H9 (cell line): ENCODE measurements at regions not wholly inside any gene's neighbourhood (a gene's known extent, or its start where the extent isn't known, plus 50 kb on each side); places are given as distances from the start of the nearest gene placed in this dataset.

ENCODE experiments used
- DNase-seq: peaks from one replicate; pipeline ENCODE4 v3.0.0-alpha.2; 2017
- H2AFZ ChIP-seq: one replicate; pipeline ENCODE4 v1.6.1; 2013; ENCODE audit warnings: mild to moderate bottlenecking, low read length, control low read depth, moderate library complexity
- H2AK5ac ChIP-seq: 2 replicates; pipeline ENCODE4 v1.6.1; 2013; ENCODE audit warnings: low read length, control low read depth, mixed read lengths; ENCODE audit not compliant: insufficient read length
- H2BK120ac ChIP-seq: one replicate; pipeline ENCODE4 v1.6.1; 2013; ENCODE audit warnings: low read depth, mild to moderate bottlenecking, low read length, control low read depth, inconsistent platforms; ENCODE audit not compliant: poor library complexity, severe bottlenecking
- H2BK12ac ChIP-seq: 2 replicates; pipeline ENCODE4 v1.6.1; 2013; ENCODE audit warnings: low read length, control low read depth, mixed read lengths, low read depth; ENCODE audit not compliant: insufficient read length
- H2BK15ac ChIP-seq: 2 replicates; pipeline ENCODE4 v1.6.1; 2013; ENCODE audit warnings: low read depth, low read length, control low read depth
- H2BK20ac ChIP-seq: one replicate; pipeline ENCODE4 v1.6.1; 2013; ENCODE audit warnings: low read depth, mild to moderate bottlenecking, low read length, control low read depth, inconsistent platforms; ENCODE audit not compliant: poor library complexity, severe bottlenecking
- H2BK5ac ChIP-seq: 2 replicates; pipeline ENCODE4 v1.6.1; 2013; ENCODE audit warnings: low read length, control low read depth, mixed read lengths; ENCODE audit not compliant: insufficient read length
- H3K14ac ChIP-seq: 2 replicates; pipeline ENCODE4 v1.6.1; 2013; ENCODE audit warnings: low read length, control low read depth; ENCODE audit not compliant: insufficient read depth
- H3K18ac ChIP-seq: 2 replicates; pipeline ENCODE4 v1.6.1; 2013; ENCODE audit warnings: low read depth, mild to moderate bottlenecking, mixed read lengths, low read length, control low read depth; ENCODE audit not compliant: insufficient read length
- H3K23ac ChIP-seq: 2 replicates; pipeline ENCODE4 v1.6.1; 2013; ENCODE audit warnings: low read length, control low read depth, mixed read lengths, low read depth; ENCODE audit not compliant: insufficient read length
- H3K23me2 ChIP-seq: 2 replicates; pipeline ENCODE4 v1.6.1; 2013; ENCODE audit warnings: low read depth, mild to moderate bottlenecking, mixed read lengths, low read length, control low read depth; ENCODE audit not compliant: insufficient read length, poor library complexity, severe bottlenecking
- H3K27ac ChIP-seq: 2 replicates; pipeline ENCODE4 v1.5.1; 2013; ENCODE audit warnings: low read length, control low read depth, mixed read lengths, low read depth; ENCODE audit not compliant: insufficient read length
- H3K27me3 ChIP-seq: 2 replicates; pipeline ENCODE4 v1.6.1; 2013; ENCODE audit warnings: low read length, control low read depth, inconsistent platforms; ENCODE audit not compliant: insufficient read depth
- H3K4ac ChIP-seq: 2 replicates; pipeline ENCODE4 v1.6.1; 2013; ENCODE audit warnings: low read depth, mild to moderate bottlenecking, control low read depth, inconsistent platforms, low read length, moderate library complexity
- H3K4me1 ChIP-seq: 2 replicates; pipeline ENCODE4 v1.6.1; 2013; ENCODE audit warnings: low read length, control low read depth, inconsistent platforms; ENCODE audit not compliant: insufficient read depth
- H3K4me2 ChIP-seq: 2 replicates; pipeline ENCODE4 v1.6.1; 2013; ENCODE audit warnings: low read length, control low read depth, mixed read lengths; ENCODE audit not compliant: insufficient read length, insufficient read depth
- H3K56ac ChIP-seq: 2 replicates; pipeline ENCODE4 v1.6.1; 2013; ENCODE audit warnings: low read depth, mild to moderate bottlenecking, mixed read lengths, low read length, control low read depth; ENCODE audit not compliant: insufficient read length
- H3K79me1 ChIP-seq: 2 replicates; pipeline ENCODE4 v1.6.1; 2013; ENCODE audit warnings: low read depth, mild to moderate bottlenecking, moderate library complexity, low read length, control low read depth, inconsistent platforms; ENCODE audit not compliant: insufficient read depth, poor library complexity, severe bottlenecking
- H3K79me2 ChIP-seq: 2 replicates; pipeline ENCODE4 v1.6.1; 2013; ENCODE audit warnings: low read length, control low read depth, inconsistent platforms; ENCODE audit not compliant: insufficient read depth
- H3K9ac ChIP-seq: 2 replicates; pipeline ENCODE4 v1.6.1; 2013; ENCODE audit warnings: low read length, control low read depth, mixed read lengths; ENCODE audit not compliant: insufficient read length; ENCODE audit errors: extremely low read depth
- H3K9me3 ChIP-seq: one replicate; pipeline ENCODE4 v1.6.1; 2013; ENCODE audit warnings: low read depth, low read length, inconsistent platforms; ENCODE audit not compliant: control insufficient read depth
- H3T11ph ChIP-seq: one replicate; pipeline ENCODE4 v1.6.1; 2013; ENCODE audit warnings: mild to moderate bottlenecking, low read length, control low read depth, inconsistent platforms
- H4K20me1 ChIP-seq: one replicate; pipeline ENCODE4 v1.6.1; 2013; ENCODE audit not compliant: control insufficient read depth, insufficient read length, insufficient read depth
- H4K5ac ChIP-seq: 2 replicates; pipeline ENCODE4 v1.6.1; 2013; ENCODE audit warnings: low read depth, mild to moderate bottlenecking, mixed read lengths, low read length, control low read depth; ENCODE audit not compliant: insufficient read length
- H4K8ac ChIP-seq: replicated peaks from 2 replicates; pipeline ENCODE4 v1.6.1; 2013; ENCODE audit warnings: low read length, control low read depth, mixed read lengths, low read depth; ENCODE audit not compliant: insufficient read length
- H4K91ac ChIP-seq: 2 replicates; pipeline ENCODE4 v1.6.1; 2013; ENCODE audit warnings: low read depth, mild to moderate bottlenecking, moderate library complexity, mixed read lengths, low read length, control low read depth; ENCODE audit not compliant: insufficient read length
- H3K27ac Mint-ChIP-seq, 3 experiments: 2 replicates in 2 of 3; 3 replicates in 1 of 3; pipeline ENCODE4 v1.8.0; 2020 to 2021; ENCODE audit warnings: mixed read lengths in 3 of 3, mild to moderate bottlenecking in 1 of 3, moderate library complexity in 1 of 3
- H3K27me3 Mint-ChIP-seq: 2 replicates; pipeline ENCODE4 v1.8.0; 2021; ENCODE audit warnings: low read depth, mild to moderate bottlenecking, moderate library complexity, mixed read lengths
- H3K36me3 Mint-ChIP-seq, 3 experiments: 2 replicates in 2 of 3; 3 replicates in 1 of 3; pipeline ENCODE4 v1.8.0; 2020 to 2021; ENCODE audit warnings: low read depth in 3 of 3, mixed read lengths in 3 of 3; ENCODE audit not compliant: insufficient read depth in 1 of 3
- H3K4me1 Mint-ChIP-seq, 2 experiments: 2 replicates each; pipeline ENCODE4 v1.8.0; 2020; ENCODE audit warnings: mixed read lengths in 2 of 2
- H3K4me3 Mint-ChIP-seq, 2 experiments: 2 replicates in 1 of 2; 3 replicates in 1 of 2; pipeline ENCODE4 v1.8.0; 2020 to 2021; ENCODE audit warnings: mild to moderate bottlenecking in 2 of 2, mixed read lengths in 2 of 2, moderate library complexity in 1 of 2
- H3K9me3 Mint-ChIP-seq, 2 experiments: 2 replicates in 1 of 2; 3 replicates in 1 of 2; pipeline ENCODE4 v1.8.0; 2020; ENCODE audit warnings: mild to moderate bottlenecking in 2 of 2, mixed read lengths in 2 of 2, moderate library complexity in 1 of 2
- WGBS: extraction: QIAGEN DNeasy Blood & Tissue Kit; methylation state at CpG from one replicate; pipeline ENCODE4 v1.1.7; 2013; ENCODE audit warnings: missing lambda C conversion rate, low lambda C conversion rate, mixed read lengths; ENCODE audit not compliant: insufficient read length; ENCODE audit errors: extremely low coverage; 5-methylcytosine and 5-hydroxymethylcytosine counted together
- TF ChIP-seq, protein P1 (sequence below): fragments of 200-600 bp; sonication (generic); conservative IDR thresholded peaks from 3 replicates; pipeline ENCODE4 v1.8.0; 2021; ENCODE audit warnings: antibody characterized with exemption, mild to moderate bottlenecking

DNA sequence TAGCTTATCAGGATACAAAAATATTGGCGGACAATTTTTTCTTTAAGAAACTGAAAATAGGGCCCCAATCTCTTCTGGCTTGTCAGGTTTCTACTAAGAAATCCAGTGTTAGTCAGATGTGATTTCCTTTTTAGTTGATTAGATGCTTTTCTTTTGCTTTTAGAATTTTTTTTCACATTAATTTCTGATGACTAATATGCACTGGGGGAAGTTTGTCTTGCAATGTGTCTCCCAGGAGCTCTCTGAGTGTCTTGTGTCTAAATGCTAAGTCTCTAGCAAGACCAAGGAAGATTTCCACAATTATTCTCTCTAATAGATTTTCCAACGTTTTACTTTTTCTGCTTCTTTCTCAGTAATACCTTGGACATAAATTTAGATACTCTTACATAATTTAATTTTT lies 559.8 kb upstream of the TYRP1 start:
- TF ChIP-seq, protein P1, sequence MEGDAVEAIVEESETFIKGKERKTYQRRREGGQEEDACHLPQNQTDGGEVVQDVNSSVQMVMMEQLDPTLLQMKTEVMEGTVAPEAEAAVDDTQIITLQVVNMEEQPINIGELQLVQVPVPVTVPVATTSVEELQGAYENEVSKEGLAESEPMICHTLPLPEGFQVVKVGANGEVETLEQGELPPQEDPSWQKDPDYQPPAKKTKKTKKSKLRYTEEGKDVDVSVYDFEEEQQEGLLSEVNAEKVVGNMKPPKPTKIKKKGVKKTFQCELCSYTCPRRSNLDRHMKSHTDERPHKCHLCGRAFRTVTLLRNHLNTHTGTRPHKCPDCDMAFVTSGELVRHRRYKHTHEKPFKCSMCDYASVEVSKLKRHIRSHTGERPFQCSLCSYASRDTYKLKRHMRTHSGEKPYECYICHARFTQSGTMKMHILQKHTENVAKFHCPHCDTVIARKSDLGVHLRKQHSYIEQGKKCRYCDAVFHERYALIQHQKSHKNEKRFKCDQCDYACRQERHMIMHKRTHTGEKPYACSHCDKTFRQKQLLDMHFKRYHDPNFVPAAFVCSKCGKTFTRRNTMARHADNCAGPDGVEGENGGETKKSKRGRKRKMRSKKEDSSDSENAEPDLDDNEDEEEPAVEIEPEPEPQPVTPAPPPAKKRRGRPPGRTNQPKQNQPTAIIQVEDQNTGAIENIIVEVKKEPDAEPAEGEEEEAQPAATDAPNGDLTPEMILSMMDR: no peak
- no CpG with 5 or more reads among the region's 2 CpGs for WGBS
- Histone ChIP-seq H4K91ac (no peak overlapping the region), H4K20me1 (no peaks in the 10 kb centered on the region), H3K79me1 (no peaks in the 10 kb centered on the region), H3K79me2 (no peaks in the 10 kb centered on the region), H3K27ac (no peak overlapping the region), H2BK5ac (no peak overlapping the region), H4K8ac (no peak overlapping the region), H3K4me2 (no peak overlapping the region), H2BK20ac (no peak overlapping the region), H3K14ac (no peak overlapping the region), H2BK120ac (no peak overlapping the region), H3K18ac (no peak overlapping the region), H2BK15ac (no peak overlapping the region), H3K9me3 (no peaks in the 10 kb centered on the region), H3T11ph (no peak overlapping the region), H2AFZ (no peak overlapping the region), H3K4ac (no peak overlapping the region), H3K9ac (no peak overlapping the region), H4K5ac (no peak overlapping the region), H3K23ac (no peak overlapping the region), H3K27me3 (no peaks in the 10 kb centered on the region), H3K4me1 (no peaks in the 10 kb centered on the region), H3K23me2 (no peaks in the 10 kb centered on the region), H2BK12ac (no peak overlapping the region), H3K56ac (no peak overlapping the region), H2AK5ac (no peak overlapping the region)
- Mint-ChIP-seq H3K27ac (no peak overlapping the region), H3K4me1 (no peaks in the 10 kb centered on the region), H3K4me3 (no peak overlapping the region), H3K27me3 (no peaks in the 10 kb centered on the region), H3K9me3 (peaks cover 12 to 33% of the 10 kb centered on the region in 2 experiments; a peak in 4 of 5 replicates), H3K36me3 (peaks cover 0 to 9% (median 5%) of the 10 kb centered on the region in 3 experiments; a peak in 4 of 7 replicates)
- DNase-seq: no peak
